Mesothelial cell of epicardium (in vitro differentiated cells): ENCODE measurements at regions not wholly inside any gene's neighbourhood (a gene's known extent, or its start where the extent isn't known, plus 50 kb on each side); places are given as distances from the start of the nearest gene placed in this dataset.
A peak's percentile ranks its signal among the peaks of the same experiment; 100 is the strongest.

ENCODE experiments used
- DNase-seq, 2 experiments: peaks; one replicate each; pipeline ENCODE4 v3.0.0; 2021; ENCODE audit warnings: low spot score in 2 of 2; ENCODE audit not compliant: unreplicated experiment in 2 of 2
- H3K27ac Mint-ChIP-seq: 2 replicates; pipeline ENCODE4 v1.8.0; 2021; ENCODE audit warnings: mixed read lengths
- H3K27me3 Mint-ChIP-seq: 2 replicates; pipeline ENCODE4 v1.8.0; 2021; ENCODE audit warnings: low read depth, mixed read lengths
- H3K36me3 Mint-ChIP-seq: 2 replicates; pipeline ENCODE4 v1.8.0; 2021; ENCODE audit warnings: mixed read lengths
- H3K4me1 Mint-ChIP-seq: 2 replicates; pipeline ENCODE4 v1.8.0; 2021; ENCODE audit warnings: mixed read lengths
- H3K4me3 Mint-ChIP-seq: 2 replicates; pipeline ENCODE4 v1.8.0; 2021; ENCODE audit warnings: mild to moderate bottlenecking, moderate library complexity, mixed read lengths
- H3K9me3 Mint-ChIP-seq: 2 replicates; pipeline ENCODE4 v1.8.0; 2021; ENCODE audit warnings: mixed read lengths
- TF ChIP-seq, protein P1 (sequence below): fragments of 200-600 bp; sonication (generic); IDR thresholded peaks from one replicate; pipeline ENCODE4 v1.5.0; 2021; ENCODE audit warnings: antibody characterized with exemption; ENCODE audit not compliant: unreplicated experiment

DNA sequence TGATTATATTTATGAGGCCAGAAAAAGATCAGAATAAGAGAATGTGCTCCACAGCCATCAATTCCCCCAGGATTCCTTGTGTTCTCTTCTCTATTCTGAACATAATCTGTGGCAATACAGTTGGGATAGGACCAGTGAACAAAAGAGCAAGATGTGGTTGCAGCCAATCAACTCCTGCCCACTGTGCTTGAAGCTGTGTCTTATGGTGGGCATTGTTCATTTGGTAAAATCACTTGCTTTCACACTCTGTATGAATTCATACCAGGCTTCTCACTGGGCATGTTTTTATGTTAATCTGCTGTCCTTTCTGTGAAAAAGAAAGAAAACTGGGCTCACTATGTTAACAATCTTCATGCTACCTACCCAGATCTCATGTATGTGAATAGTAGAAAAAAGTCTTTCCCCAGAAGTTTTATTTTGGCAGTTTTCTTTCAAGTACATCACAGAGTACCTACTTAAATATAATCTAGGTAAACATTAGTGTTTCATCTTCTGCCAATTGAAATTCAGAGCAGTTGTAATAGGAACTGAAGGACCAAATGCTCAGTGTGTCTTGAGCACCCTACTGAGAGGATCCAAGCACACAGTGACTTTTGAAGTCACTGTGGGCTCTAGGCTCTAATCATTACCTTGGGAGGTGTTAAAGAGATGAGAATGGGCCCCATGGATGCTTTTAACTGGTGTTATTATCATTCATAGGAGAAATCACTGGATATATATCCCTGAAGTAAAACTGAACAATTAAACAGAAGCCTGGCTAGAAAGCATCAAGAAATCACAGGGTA, 429.2 kb upstream of the TRAM1L1 start:
- no peaks in the 10 kb centered on the region for H3K27me3 Mint-ChIP-seq
- peaks cover 5% of the 10 kb centered on the region for H3K4me1 Mint-ChIP-seq
- DNase-seq: no peak

DNA sequence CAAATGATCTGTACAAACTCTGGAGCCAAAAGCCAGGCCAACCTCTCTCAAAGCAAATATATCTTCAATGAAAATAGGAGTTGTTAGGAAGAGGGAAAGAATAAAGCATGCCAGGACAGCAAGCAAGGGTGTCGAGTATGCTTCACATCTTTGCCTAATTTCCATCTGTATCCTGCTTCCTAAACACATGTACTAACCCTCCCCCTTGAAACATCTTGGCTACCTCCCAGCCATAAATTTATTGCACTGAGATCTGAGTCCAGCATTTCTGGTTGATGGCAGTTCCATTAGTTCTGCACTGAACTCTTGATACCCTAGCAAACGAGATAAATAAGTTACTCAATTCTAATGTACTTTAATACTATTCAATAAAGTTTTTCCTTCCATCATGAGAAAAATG, 430.5 kb upstream of the TRAM1L1 start:
- no peak for DNase-seq
- H3K27ac Mint-ChIP-seq: peak overlapping the region; percentile 1
- peaks cover 35% of the 10 kb centered on the region for H3K9me3 Mint-ChIP-seq
- TF ChIP-seq, protein P1, sequence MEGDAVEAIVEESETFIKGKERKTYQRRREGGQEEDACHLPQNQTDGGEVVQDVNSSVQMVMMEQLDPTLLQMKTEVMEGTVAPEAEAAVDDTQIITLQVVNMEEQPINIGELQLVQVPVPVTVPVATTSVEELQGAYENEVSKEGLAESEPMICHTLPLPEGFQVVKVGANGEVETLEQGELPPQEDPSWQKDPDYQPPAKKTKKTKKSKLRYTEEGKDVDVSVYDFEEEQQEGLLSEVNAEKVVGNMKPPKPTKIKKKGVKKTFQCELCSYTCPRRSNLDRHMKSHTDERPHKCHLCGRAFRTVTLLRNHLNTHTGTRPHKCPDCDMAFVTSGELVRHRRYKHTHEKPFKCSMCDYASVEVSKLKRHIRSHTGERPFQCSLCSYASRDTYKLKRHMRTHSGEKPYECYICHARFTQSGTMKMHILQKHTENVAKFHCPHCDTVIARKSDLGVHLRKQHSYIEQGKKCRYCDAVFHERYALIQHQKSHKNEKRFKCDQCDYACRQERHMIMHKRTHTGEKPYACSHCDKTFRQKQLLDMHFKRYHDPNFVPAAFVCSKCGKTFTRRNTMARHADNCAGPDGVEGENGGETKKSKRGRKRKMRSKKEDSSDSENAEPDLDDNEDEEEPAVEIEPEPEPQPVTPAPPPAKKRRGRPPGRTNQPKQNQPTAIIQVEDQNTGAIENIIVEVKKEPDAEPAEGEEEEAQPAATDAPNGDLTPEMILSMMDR: no peak
- H3K36me3 Mint-ChIP-seq: no peaks in the 10 kb centered on the region
- H3K27me3 Mint-ChIP-seq: no peaks in the 10 kb centered on the region
- peaks cover 5% of the 10 kb centered on the region for H3K4me1 Mint-ChIP-seq
- H3K4me3 Mint-ChIP-seq: no peak overlapping the region

More for the DNA sequence above, 429.2 kb upstream of the TRAM1L1 start:
- Mint-ChIP-seq H3K27ac (no peak overlapping the region), H3K4me3 (no peak overlapping the region), H3K9me3 (peaks cover 24% of the 10 kb centered on the region), H3K36me3 (no peaks in the 10 kb centered on the region)
- TF ChIP-seq, protein P1: no peak

DNA sequence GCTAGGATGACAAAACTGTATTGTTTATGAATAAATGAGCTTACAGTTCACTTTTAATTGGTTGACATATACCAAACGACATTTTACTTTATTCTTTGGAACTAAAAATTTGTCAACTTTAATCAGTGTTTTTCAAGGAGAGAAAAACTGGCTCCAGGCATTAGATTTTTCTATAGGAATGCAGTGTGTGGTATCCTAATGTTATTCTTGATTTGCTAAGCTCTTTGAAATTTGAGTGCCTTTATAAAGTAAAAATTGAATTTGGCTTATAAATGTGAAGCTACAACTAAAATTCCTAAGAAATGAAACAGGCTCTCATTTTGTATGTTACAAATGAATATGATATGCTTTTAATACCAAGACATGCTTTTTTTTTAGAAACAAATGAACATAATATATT, 442.2 kb upstream of the TRAM1L1 start:
- no peak for DNase-seq
- TF ChIP-seq, protein P1: no peak
- Mint-ChIP-seq H3K4me3 (no peak overlapping the region), H3K36me3 (no peaks in the 10 kb centered on the region), H3K27ac (no peak overlapping the region), H3K9me3 (no peaks in the 10 kb centered on the region), H3K4me1 (peaks cover 19% of the 10 kb centered on the region), H3K27me3 (no peaks in the 10 kb centered on the region)

DNA sequence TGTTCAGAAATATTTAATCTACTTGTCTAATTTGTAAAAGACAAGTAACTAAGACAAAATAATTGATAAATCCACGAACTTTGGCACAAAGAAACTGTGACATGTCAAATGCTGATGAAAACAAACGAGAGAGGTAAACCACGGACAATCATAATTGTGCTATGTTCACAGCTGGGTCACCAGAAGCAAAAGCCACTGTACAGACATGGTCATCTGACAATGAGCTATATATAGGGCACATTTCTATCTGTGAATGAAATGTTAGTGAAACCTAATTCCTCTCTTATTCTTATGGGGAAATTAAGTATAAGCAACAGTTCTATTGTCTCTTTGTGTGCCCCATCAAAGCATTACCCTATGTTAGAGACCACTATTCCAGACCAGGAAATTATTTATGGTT, 444.0 kb upstream of the TRAM1L1 start:
- H3K4me3 Mint-ChIP-seq: no peak overlapping the region
- no peak for DNase-seq
- no peaks in the 10 kb centered on the region for H3K27me3 Mint-ChIP-seq
- TF ChIP-seq, protein P1: no peak
- H3K36me3 Mint-ChIP-seq: no peaks in the 10 kb centered on the region
- H3K9me3 Mint-ChIP-seq: no peaks in the 10 kb centered on the region
- H3K4me1 Mint-ChIP-seq: peaks cover 19% of the 10 kb centered on the region
- no peak overlapping the region for H3K27ac Mint-ChIP-seq

DNA sequence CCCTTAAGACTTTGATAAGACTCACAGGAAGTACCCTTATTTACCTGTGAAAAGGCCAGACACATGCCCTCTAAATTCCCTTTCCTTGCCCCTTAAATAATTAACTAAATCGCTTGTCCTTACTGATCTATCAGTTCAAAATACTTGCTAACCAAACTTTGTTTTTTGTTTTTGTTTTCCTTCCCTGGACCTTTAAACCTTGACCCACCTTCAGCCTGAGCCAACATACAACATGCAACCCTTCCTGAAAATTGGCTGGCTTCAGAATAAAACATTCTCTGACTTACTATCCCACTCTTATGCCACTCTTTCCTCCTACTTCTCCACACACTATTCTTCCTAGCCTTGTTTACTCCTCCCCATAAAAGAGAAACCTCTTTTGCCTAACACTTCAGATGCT, 448.1 kb upstream of the TRAM1L1 start:
- Mint-ChIP-seq H3K4me1 (peaks cover 10% of the 10 kb centered on the region), H3K27me3 (no peaks in the 10 kb centered on the region), H3K9me3 (no peaks in the 10 kb centered on the region), H3K36me3 (no peaks in the 10 kb centered on the region), H3K27ac (no peak overlapping the region), H3K4me3 (no peak overlapping the region)
- DNase-seq: no peak
- TF ChIP-seq, protein P1: no peak
